OCI-LY7 (cell line): ENCODE measurements at regions not wholly inside any gene's neighbourhood (a gene's known extent, or its start where the extent isn't known, plus 50 kb on each side); places are given as distances from the start of the nearest gene placed in this dataset.
"Not testable (repeated sequence)": the region's sequence is repeated elsewhere in the genome, so short reads cannot be mapped to it uniquely, and the experiment has no call there.

Source experiments
- BruUV-seq: library from RNA; stranded (reverse); fragments of 400-500 nt; replicated peaks from 2 replicates; lab custom pipeline; 2021; lab: Mats Ljungman, UMichigan
- CTCF ChIA-PET: fragments of 300-600 bp; sonication (Branson Sonifier 250); formaldehyde crosslinking; loops from one replicate; lab custom pipeline; 2022; ENCODE audit warnings: antibody characterized with exemption; ENCODE audit not compliant: unreplicated experiment; lab: Charles Lee
- POLR2A ChIA-PET: fragments of 300-600 bp; sonication (Branson Sonifier 250); formaldehyde crosslinking; loops from one replicate; lab custom pipeline; 2022; ENCODE audit warnings: antibody characterized with exemption; lab: Charles Lee
- DNase-seq: peaks from one replicate; pipeline ENCODE4 v3.0.0-alpha.2; 2015; ENCODE audit warnings: low spot score
- H2AFZ ChIP-seq: fragments of 200-600 bp; sonication (generic), shearing (Covaris generic); 2 replicates; pipeline ENCODE4 v1.6.1; 2014; ENCODE audit warnings: mild to moderate bottlenecking, antibody characterized with exemption, low read length, moderate library complexity
- H3K27ac ChIP-seq: fragments of 200-600 bp; sonication (generic); 2 replicates; pipeline ENCODE4 v1.5.1; 2014; ENCODE audit warnings: mixed run types, low read depth, mild to moderate bottlenecking, moderate library complexity, low read length, inconsistent platforms; ENCODE audit not compliant: poor library complexity, severe bottlenecking
- H3K36me3 ChIP-seq: fragments of 200-600 bp; sonication (generic); 2 replicates; pipeline ENCODE4 v1.6.1; 2014; ENCODE audit warnings: mild to moderate bottlenecking, antibody characterized with exemption, low read length, moderate library complexity, mixed read lengths; ENCODE audit not compliant: insufficient read depth
- H3K4me1 ChIP-seq: fragments of 200-600 bp; sonication (generic); 2 replicates; pipeline ENCODE4 v1.5.1; 2014; ENCODE audit warnings: mild to moderate bottlenecking, low read length; ENCODE audit not compliant: insufficient read depth, poor library complexity, severe bottlenecking
- H3K4me2 ChIP-seq: fragments of 200-600 bp; sonication (generic); 2 replicates; pipeline ENCODE4 v1.6.1; 2014; ENCODE audit warnings: mild to moderate bottlenecking, low read length
- H3K4me3 ChIP-seq: fragments of 200-600 bp; sonication (generic); 2 replicates; pipeline ENCODE4 v1.5.1; 2014; ENCODE audit warnings: mild to moderate bottlenecking, low read depth, low read length; ENCODE audit not compliant: poor library complexity, severe bottlenecking
- H3K79me2 ChIP-seq: fragments of 200-600 bp; sonication (generic); 2 replicates; pipeline ENCODE4 v1.6.1; 2016; ENCODE audit warnings: low read depth, mild to moderate bottlenecking, low read length, moderate library complexity, mixed read lengths; ENCODE audit not compliant: insufficient read depth
- H3K9me2 ChIP-seq: fragments of 200-600 bp; sonication (generic); 2 replicates; pipeline ENCODE4 v1.6.1; 2016; ENCODE audit warnings: mild to moderate bottlenecking, low read length, mixed read lengths; ENCODE audit not compliant: insufficient read depth
- H3K9me3 ChIP-seq: fragments of 200-600 bp; sonication (generic); 2 replicates; pipeline ENCODE4 v1.6.1; 2014; ENCODE audit warnings: mild to moderate bottlenecking, mixed run types, low read length, mixed read lengths
- H4K20me1 ChIP-seq: fragments of 200-600 bp; sonication (generic); 2 replicates; pipeline ENCODE4 v1.6.1; 2014; ENCODE audit warnings: mild to moderate bottlenecking, antibody characterized with exemption, low read length, moderate library complexity, mixed read lengths; ENCODE audit not compliant: insufficient read depth
- CTCF ChIP-seq: fragments of 200-600 bp; sonication (generic); conservative IDR thresholded peaks from 2 replicates; pipeline ENCODE4 v1.5.1; 2014; ENCODE audit warnings: mild to moderate bottlenecking, antibody characterized with exemption, low read length, moderate library complexity, mixed read lengths
- EZH2phosphoT487 ChIP-seq: fragments of 200-600 bp; sonication (generic); IDR thresholded peaks from 2 replicates; pipeline ENCODE4 v1.6.1; 2018; ENCODE audit warnings: low read depth, borderline replicate concordance, mild to moderate bottlenecking, mixed run types, antibody characterized with exemption, low read length, moderate library complexity, mixed read lengths
- intact Hi-C: fragments of 100-400 bp; cut with micrococcal nuclease; formaldehyde crosslinking; loops from one replicate; pipeline ENCODE4 v1.10.0; 2022; ENCODE audit not compliant: unreplicated experiment

DNA sequence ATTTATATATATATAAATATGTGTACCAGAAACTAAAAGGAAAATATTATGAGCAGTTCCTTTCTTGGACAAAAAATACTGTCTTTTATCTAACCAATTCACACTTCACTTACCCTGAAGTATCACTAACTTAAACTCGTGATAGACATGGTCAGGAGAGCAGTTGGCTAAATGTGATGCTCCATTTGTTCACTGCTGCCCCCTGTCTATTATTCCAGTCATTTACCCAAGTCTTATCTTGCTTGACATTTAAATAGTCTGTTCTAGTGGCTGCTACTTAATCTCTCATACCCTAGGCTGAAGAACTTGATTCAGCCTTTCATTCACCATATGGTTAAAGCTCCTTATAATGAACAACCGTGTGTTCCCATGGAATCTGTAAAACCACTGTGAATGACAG lies 789.6 kb upstream of the EYS start:
- BruUV-seq, result no TSS peak
- H3K79me2 ChIP-seq, result no peaks in the 10 kb centered on the region
- no peak overlapping the region for H2AFZ ChIP-seq
- POLR2A ChIA-PET, result no interaction called here
- no peaks in the 10 kb centered on the region for H3K4me1 ChIP-seq
- no peak for TF ChIP-seq EZH2phosphoT487
- TF ChIP-seq CTCF, result peak; percentile 63
- H3K4me2 ChIP-seq, result no peak overlapping the region
- no peaks in the 10 kb centered on the region for H3K9me2 ChIP-seq
- CTCF ChIA-PET, result no interaction called here
- intact Hi-C loops, result no loop called here
- no peaks in the 10 kb centered on the region for H3K9me3 ChIP-seq
- DNase-seq, result peak; percentile 13
- H3K27ac ChIP-seq, result no peak overlapping the region
- H4K20me1 ChIP-seq, result no peaks in the 10 kb centered on the region
- no peaks in the 10 kb centered on the region for H3K36me3 ChIP-seq
- no peak overlapping the region for H3K4me3 ChIP-seq

GRCh38 chr6:66494643-66495042 lies 787.6 kb upstream of the EYS start:
- H4K20me1 ChIP-seq, DNase-seq, H3K4me2 ChIP-seq, intact Hi-C loops, CTCF ChIA-PET, H3K36me3 ChIP-seq, POLR2A ChIA-PET, H3K4me1 ChIP-seq, H3K27ac ChIP-seq, H3K4me3 ChIP-seq, H3K9me2 ChIP-seq, H2AFZ ChIP-seq, H3K9me3 ChIP-seq, BruUV-seq, H3K79me2 ChIP-seq: not testable (repeated sequence)

GRCh38 chr6:66489269-66489987 lies 782.4 kb upstream of the EYS start:
- DNase-seq, result no peak
- Histone ChIP-seq H3K79me2 (no peaks in the 10 kb centered on the region), H3K36me3 (no peaks in the 10 kb centered on the region), H3K4me1 (no peaks in the 10 kb centered on the region), H2AFZ (no peak overlapping the region), H3K9me3 (no peaks in the 10 kb centered on the region), H3K4me2 (no peak overlapping the region), H3K4me3 (no peak overlapping the region), H3K9me2 (no peaks in the 10 kb centered on the region), H3K27ac (no peak overlapping the region), H4K20me1 (no peaks in the 10 kb centered on the region)
- no TSS peak for BruUV-seq
- intact Hi-C loops, result no loop called here
- POLR2A ChIA-PET, result no interaction called here
- CTCF ChIA-PET, result no interaction called here
- TF ChIP-seq CTCF (no peak), EZH2phosphoT487 (no peak)
